GM12872 (cell line): ENCODE measurements at regions not wholly inside any gene's neighbourhood (a gene's known extent, or its start where the extent isn't known, plus 50 kb on each side); places are given as distances from the start of the nearest gene placed in this dataset.

Source experiments
- TF ChIP-seq, protein P1 (sequence below): IDR thresholded peaks from 3 replicates; pipeline ENCODE4 v1.5.1; 2011; ENCODE audit warnings: low read depth, mild to moderate bottlenecking, low read length, moderate library complexity; ENCODE audit not compliant: insufficient read depth

DNA sequence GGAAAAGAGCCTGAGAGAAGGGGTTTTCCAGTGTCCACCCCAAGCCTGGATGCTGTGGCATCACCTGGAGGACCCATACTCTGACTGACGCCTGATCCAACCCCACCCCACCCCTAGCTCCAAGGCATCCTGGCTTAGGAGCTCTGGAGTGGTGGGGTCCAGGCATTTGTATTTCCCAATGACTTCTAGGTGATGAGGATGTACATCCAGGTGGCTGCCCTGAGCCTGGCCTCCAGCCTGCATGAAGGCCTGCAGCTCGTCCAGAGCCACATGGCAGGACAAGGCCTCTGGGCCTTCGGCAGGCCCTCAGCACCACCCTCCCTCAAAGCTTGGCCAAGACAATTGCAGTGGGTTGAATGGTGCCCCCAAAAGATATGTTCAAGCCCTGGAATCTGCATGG lies 347.5 kb downstream of the C16orf95 start:
- TF ChIP-seq, protein P1, sequence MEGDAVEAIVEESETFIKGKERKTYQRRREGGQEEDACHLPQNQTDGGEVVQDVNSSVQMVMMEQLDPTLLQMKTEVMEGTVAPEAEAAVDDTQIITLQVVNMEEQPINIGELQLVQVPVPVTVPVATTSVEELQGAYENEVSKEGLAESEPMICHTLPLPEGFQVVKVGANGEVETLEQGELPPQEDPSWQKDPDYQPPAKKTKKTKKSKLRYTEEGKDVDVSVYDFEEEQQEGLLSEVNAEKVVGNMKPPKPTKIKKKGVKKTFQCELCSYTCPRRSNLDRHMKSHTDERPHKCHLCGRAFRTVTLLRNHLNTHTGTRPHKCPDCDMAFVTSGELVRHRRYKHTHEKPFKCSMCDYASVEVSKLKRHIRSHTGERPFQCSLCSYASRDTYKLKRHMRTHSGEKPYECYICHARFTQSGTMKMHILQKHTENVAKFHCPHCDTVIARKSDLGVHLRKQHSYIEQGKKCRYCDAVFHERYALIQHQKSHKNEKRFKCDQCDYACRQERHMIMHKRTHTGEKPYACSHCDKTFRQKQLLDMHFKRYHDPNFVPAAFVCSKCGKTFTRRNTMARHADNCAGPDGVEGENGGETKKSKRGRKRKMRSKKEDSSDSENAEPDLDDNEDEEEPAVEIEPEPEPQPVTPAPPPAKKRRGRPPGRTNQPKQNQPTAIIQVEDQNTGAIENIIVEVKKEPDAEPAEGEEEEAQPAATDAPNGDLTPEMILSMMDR, result no peak

DNA sequence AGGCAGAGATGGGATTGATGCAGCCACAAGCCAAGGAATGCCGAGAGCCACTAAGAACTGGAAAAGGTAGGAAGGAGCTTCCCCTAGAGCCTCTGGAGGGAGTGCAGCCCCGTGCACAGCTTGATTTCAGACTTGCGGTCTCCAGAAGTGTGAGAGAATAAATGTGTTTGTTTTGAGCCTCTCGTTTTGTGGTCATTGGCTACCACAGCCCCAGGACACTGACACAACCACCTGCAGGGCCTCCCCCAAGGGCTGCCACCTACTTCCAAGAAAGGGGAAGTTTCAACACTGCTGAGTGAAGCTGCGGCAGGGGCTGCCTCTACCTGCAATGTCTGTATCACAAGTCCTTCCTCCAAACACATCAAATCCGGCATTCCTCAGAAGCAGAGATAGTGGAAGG lies 346.9 kb downstream of the C16orf95 start:
- TF ChIP-seq, protein P1, result no peak

DNA sequence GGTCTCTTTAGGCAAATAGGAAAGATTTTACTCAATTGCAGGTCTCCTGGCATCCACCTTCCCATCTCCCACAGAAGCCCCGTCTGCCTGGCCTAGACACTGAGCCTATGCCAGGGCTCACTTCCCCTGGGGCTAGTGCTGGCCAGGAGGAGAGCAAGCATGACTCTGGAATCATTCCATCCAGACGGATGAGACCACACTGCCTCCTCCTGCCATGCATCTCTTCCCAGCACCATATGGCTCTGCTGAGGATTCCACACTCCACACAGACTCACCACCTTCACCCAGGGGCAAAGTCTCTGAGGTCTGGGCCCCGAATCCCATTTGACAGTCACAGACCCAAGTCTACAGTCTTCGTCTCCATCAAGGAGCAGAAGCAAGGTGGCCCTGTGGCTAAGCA lies 346.5 kb downstream of the C16orf95 start:
- TF ChIP-seq, protein P1, result no peak

DNA sequence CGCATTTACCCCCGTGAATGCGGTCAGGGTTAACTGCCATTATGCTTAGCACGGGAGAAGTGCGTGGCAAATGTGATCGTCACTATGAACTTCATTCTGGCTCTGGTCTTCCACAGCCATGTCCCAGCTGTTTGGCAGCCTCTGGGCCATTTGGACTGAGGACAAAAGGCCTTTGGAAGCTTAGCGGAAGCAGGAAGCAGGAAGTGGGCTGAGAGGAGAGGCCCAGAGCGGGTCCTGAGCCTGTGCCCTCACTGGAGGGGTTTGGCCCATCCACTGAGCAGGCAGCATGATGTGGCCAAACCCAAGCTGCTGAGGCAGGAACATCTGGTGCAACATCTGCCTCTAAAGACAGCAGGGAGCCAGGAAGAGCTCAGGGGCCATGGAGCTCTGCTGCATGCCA lies 345.9 kb downstream of the C16orf95 start:
- TF ChIP-seq, protein P1, result no peak

DNA sequence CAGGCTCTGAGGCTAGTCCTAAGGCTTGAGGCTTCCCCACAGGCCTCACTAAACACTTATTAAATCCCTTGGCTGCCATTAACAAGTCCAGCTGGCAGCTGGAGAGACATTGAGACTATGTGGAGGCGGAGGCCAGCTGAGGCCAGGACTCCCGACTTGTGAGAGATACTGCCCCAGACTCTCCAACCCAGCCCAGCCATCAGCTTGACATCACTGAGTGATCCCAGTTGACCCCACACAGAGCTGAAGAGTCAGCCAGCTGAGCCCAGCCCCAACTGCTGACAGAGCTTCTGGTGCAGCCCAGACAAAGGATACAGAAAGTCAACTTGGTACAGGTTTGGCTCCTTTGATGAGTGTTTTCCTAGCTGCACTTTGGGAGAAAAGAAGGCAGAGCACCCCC lies 343.1 kb downstream of the C16orf95 start:
- TF ChIP-seq, protein P1, result no peak

DNA sequence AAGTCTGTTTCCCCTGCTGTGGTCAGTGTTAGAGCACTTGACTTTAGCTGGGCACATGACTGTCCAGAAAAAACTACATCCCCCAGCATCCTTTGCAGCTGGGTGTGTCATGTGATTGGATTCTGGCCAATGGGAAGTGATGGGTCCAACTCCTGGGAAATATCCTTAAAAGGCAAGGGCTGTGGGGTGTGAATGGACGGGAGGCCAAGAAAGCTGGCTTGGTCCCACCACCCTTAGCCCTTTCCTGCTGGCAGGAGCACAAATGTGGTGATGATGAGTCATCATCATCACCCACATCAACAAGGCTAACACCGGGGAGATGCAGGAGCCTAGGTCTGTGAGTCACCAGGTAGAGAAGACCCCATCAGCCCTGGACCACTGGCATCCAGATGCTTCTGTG lies 341.7 kb downstream of the C16orf95 start:
- TF ChIP-seq, protein P1, result no peak

DNA sequence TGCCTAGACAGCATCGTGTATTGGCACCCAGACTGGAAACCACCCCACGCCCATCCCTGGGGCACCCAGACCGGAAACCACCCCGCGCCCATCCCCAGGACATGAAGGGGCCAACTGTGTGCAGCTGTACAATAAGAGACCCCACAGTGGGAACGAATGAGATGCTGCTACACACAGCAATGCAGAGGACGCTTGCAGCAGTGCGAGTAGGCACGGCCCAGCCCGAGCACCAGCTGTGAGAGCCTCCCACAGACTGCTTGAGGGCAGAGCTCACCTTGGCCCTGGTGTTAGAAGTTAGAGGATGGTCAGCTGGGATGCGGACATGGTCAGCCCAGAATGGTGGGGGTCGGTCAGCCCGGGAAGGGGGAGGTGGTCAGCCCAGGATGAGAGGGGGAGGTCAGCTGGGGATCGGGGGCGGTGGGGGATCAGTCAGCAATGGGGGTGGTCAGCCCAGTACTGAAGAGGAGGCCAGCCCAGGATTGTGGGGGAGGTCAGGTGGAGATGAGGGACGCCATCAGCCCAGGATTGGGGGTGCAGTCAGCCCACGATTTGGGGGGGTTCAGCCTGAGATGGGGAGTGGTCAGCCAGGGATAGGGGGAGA lies 340.0 kb downstream of the C16orf95 start:
- TF ChIP-seq, protein P1, result no peak
